GM23338 (cell line): ENCODE measurements at regions not wholly inside any gene's neighbourhood (a gene's known extent, or its start where the extent isn't known, plus 50 kb on each side); places are given as distances from the start of the nearest gene placed in this dataset.

Experiments used
- ATAC-seq: fragments of 200-7000 bp; cut with Tn5 transposase; 3 replicates; pipeline ENCODE4 v1.9.1; 2020
- DNase-seq: peaks from one replicate; pipeline ENCODE4 v3.0.0-alpha.2; 2015; ENCODE audit warnings: low spot score
- H2AFZ ChIP-seq: fragments of 200-600 bp; sonication (generic); 2 replicates; pipeline ENCODE4 v1.8.0; 2016; ENCODE audit warnings: antibody characterized with exemption, mild to moderate bottlenecking, moderate library complexity
- H3F3A ChIP-seq: fragments of 200-600 bp; sonication (generic); replicated peaks from 2 replicates; pipeline ENCODE4 v1.8.0; 2017; ENCODE audit warnings: antibody characterized with exemption, mixed run types, low read depth
- H3K27ac ChIP-seq: fragments of 200-600 bp; sonication (generic); 2 replicates; pipeline ENCODE4 v1.6.1; 2016; ENCODE audit warnings: low read depth
- H3K27me3 ChIP-seq: fragments of 200-600 bp; sonication (generic); 2 replicates; pipeline ENCODE4 v1.8.0; 2016; ENCODE audit warnings: mild to moderate bottlenecking, mixed run types, moderate library complexity; ENCODE audit not compliant: insufficient read depth
- H3K36me3 ChIP-seq: fragments of 200-600 bp; sonication (generic); 2 replicates; pipeline ENCODE4 v1.8.0; 2016; ENCODE audit warnings: mild to moderate bottlenecking; ENCODE audit not compliant: insufficient read depth
- H3K4me1 ChIP-seq: fragments of 200-600 bp; sonication (generic); 2 replicates; pipeline ENCODE4 v1.8.0; 2016; ENCODE audit warnings: mild to moderate bottlenecking, moderate library complexity; ENCODE audit not compliant: insufficient read depth
- H3K4me2 ChIP-seq: fragments of 200-600 bp; sonication (generic); 2 replicates; pipeline ENCODE4 v1.7.1; 2017; ENCODE audit warnings: mixed run types
- H3K4me3 ChIP-seq: fragments of 200-600 bp; sonication (generic); 2 replicates; pipeline ENCODE4 v1.6.1; 2016; ENCODE audit warnings: mixed run types
- H3K79me2 ChIP-seq: fragments of 200-600 bp; sonication (generic); replicated peaks from 2 replicates; pipeline ENCODE4 v1.8.0; 2017; ENCODE audit warnings: mild to moderate bottlenecking; ENCODE audit not compliant: insufficient read depth
- H3K9me2 ChIP-seq: fragments of 200-600 bp; sonication (generic); 2 replicates; pipeline ENCODE4 v1.8.0; 2017; ENCODE audit not compliant: insufficient read depth
- H4K20me1 ChIP-seq: fragments of 200-600 bp; sonication (generic); replicated peaks from 2 replicates; pipeline ENCODE4 v1.8.0; 2017; ENCODE audit warnings: mild to moderate bottlenecking; ENCODE audit not compliant: insufficient read depth
- H3K27ac Mint-ChIP-seq: 2 replicates; pipeline ENCODE4 v1.8.0; 2020; ENCODE audit warnings: inconsistent platforms, mild to moderate bottlenecking, moderate library complexity, mixed read lengths
- H3K27me3 Mint-ChIP-seq: 3 replicates; pipeline ENCODE4 v1.8.0; 2022; ENCODE audit warnings: low read depth, mild to moderate bottlenecking, moderate library complexity, mixed read lengths, inconsistent platforms; ENCODE audit not compliant: insufficient read depth, poor library complexity
- H3K36me3 Mint-ChIP-seq: 3 replicates; pipeline ENCODE4 v1.8.0; 2021; ENCODE audit warnings: low read depth, mild to moderate bottlenecking, inconsistent platforms, moderate library complexity, mixed read lengths
- H3K4me1 Mint-ChIP-seq: 3 replicates; pipeline ENCODE4 v1.8.0; 2020; ENCODE audit warnings: mild to moderate bottlenecking, inconsistent platforms, mixed read lengths
- H3K4me3 Mint-ChIP-seq: 3 replicates; pipeline ENCODE4 v1.8.0; 2021; ENCODE audit warnings: moderate library complexity, mild to moderate bottlenecking, inconsistent platforms, mixed read lengths
- H3K9me3 Mint-ChIP-seq: 3 replicates; pipeline ENCODE4 v1.8.0; 2020; ENCODE audit warnings: moderate library complexity, mild to moderate bottlenecking, inconsistent platforms, mixed read lengths
- ETS1 ChIP-seq: IDR thresholded peaks from 2 replicates; pipeline ENCODE4 v1.6.1; 2016; ENCODE audit warnings: antibody characterized with exemption
- EZH2 ChIP-seq: fragments of 200-600 bp; sonication (generic); IDR thresholded peaks from one replicate; pipeline ENCODE4 v1.8.0; 2017; ENCODE audit warnings: antibody characterized with exemption, mild to moderate bottlenecking, low read depth; ENCODE audit not compliant: unreplicated experiment
- EZH2phosphoT487 ChIP-seq: fragments of 200-600 bp; sonication (generic); IDR thresholded peaks from one replicate; pipeline ENCODE4 v1.8.1; 2018; ENCODE audit warnings: antibody characterized with exemption; ENCODE audit not compliant: unreplicated experiment
- POLR2AphosphoS5 ChIP-seq: IDR thresholded peaks from 2 replicates; pipeline ENCODE4 v1.6.1; 2016; ENCODE audit warnings: antibody characterized with exemption, low read depth
- STAT1 ChIP-seq: IDR thresholded peaks from one replicate; pipeline ENCODE4 v1.6.1; 2016; ENCODE audit warnings: antibody characterized with exemption; ENCODE audit not compliant: unreplicated experiment
- ZNF114 ChIP-seq: fragments of 250-450 bp; sonication (Bioruptor Pico); IDR thresholded peaks from 2 replicates; pipeline ENCODE4 v1.5.0; 2020; ENCODE audit warnings: mild to moderate bottlenecking, moderate library complexity
- ZNF331 ChIP-seq: fragments of 250-450 bp; sonication (Bioruptor Pico); IDR thresholded peaks from 2 replicates; pipeline ENCODE4 v1.5.0; 2020; ENCODE audit warnings: low read depth, mild to moderate bottlenecking, moderate library complexity
- ZNF462 ChIP-seq: fragments of 250-450 bp; sonication (Bioruptor Pico); IDR thresholded peaks from 2 replicates; pipeline ENCODE4 v1.5.0; 2020; ENCODE audit warnings: mild to moderate bottlenecking, moderate library complexity

- TF ChIP-seq ZNF462 (CRISPR knock-in tag) (no peak), STAT1 (no peak), ZNF114 (CRISPR knock-in tag) (no peak)
Measured at GRCh38 chr11:8790968-8791367, 108.4 kb downstream of the RPL27A start (continued).

- no peaks in the 10 kb centered on the region for H4K20me1 ChIP-seq
- H3K4me1 Mint-ChIP-seq = peaks cover 21% of the 10 kb centered on the region
- no peak overlapping the region for H2AFZ ChIP-seq
- ATAC-seq = no peak
- peaks cover 3% of the 10 kb centered on the region for H3K27me3 Mint-ChIP-seq
- H3K27me3 ChIP-seq = no peaks in the 10 kb centered on the region
- no peaks in the 10 kb centered on the region for H3F3A ChIP-seq
- no peak overlapping the region for H3K4me3 ChIP-seq
- no peaks in the 10 kb centered on the region for H3K9me3 Mint-ChIP-seq
- no peak overlapping the region for H3K4me3 Mint-ChIP-seq
- peaks cover 4% of the 10 kb centered on the region; the same call in 1 of the 2 replicates for H3K9me2 ChIP-seq
- H3K27ac ChIP-seq = no peak overlapping the region
- peaks cover 4% of the 10 kb centered on the region for H3K4me1 ChIP-seq
- no peaks in the 10 kb centered on the region for H3K36me3 ChIP-seq
- no peak overlapping the region for H3K27ac Mint-ChIP-seq
- H3K79me2 ChIP-seq = no peaks in the 10 kb centered on the region
- DNase-seq = no peak
- H3K4me2 ChIP-seq = no peak overlapping the region
- H3K36me3 Mint-ChIP-seq = no peaks in the 10 kb centered on the region
- no peak for TF ChIP-seq ZNF462 (CRISPR knock-in tag)
- TF ChIP-seq POLR2AphosphoS5 = no peak
- TF ChIP-seq ZNF331 (CRISPR knock-in tag) = no peak
- TF ChIP-seq ZNF114 (CRISPR knock-in tag) = no peak
- no peak for TF ChIP-seq STAT1
- no peak for TF ChIP-seq EZH2phosphoT487
- TF ChIP-seq ETS1 = no peak
- no peak for TF ChIP-seq EZH2
Measured at GRCh38 chr11:8792710-8793109, 110.1 kb downstream of the RPL27A start.
